ENCODE measurements at regions not wholly inside any gene's neighbourhood (a gene's known extent, or its start where the extent isn't known, plus 50 kb on each side); places are given as distances from the start of the nearest gene placed in this dataset.

DNA sequence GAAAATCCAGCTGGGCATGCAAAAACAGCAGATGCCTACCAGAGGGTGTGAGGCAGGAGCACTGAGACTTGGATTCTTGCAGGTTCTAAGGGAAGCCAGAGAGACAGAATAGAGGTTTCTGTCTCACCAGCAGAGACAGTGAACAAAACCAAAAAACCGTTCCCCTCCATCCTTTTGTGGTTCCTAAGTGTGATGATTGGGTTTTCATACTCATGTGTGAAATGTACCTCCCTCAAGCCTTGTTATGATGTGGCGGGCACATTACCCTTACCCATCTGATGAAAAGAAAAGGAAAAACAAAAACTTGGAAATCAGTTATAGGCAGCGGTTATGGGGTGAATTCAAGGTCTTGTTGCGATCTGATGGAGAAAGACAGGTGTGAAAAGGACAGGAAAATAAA, 172.6 kb upstream of the CDH13 start:
- no peak for TF ChIP-seq NFIC (IDR thresholded peaks at IDR 0.05)
- TF ChIP-seq, protein P1, sequence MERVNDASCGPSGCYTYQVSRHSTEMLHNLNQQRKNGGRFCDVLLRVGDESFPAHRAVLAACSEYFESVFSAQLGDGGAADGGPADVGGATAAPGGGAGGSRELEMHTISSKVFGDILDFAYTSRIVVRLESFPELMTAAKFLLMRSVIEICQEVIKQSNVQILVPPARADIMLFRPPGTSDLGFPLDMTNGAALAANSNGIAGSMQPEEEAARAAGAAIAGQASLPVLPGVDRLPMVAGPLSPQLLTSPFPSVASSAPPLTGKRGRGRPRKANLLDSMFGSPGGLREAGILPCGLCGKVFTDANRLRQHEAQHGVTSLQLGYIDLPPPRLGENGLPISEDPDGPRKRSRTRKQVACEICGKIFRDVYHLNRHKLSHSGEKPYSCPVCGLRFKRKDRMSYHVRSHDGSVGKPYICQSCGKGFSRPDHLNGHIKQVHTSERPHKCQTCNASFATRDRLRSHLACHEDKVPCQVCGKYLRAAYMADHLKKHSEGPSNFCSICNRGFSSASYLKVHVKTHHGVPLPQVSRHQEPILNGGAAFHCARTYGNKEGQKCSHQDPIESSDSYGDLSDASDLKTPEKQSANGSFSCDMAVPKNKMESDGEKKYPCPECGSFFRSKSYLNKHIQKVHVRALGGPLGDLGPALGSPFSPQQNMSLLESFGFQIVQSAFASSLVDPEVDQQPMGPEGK (CRISPR knock-in tag; IDR thresholded peaks at IDR 0.05; ENCODE audit: borderline replicate concordance), result no peak
- TF ChIP-seq, protein P2, sequence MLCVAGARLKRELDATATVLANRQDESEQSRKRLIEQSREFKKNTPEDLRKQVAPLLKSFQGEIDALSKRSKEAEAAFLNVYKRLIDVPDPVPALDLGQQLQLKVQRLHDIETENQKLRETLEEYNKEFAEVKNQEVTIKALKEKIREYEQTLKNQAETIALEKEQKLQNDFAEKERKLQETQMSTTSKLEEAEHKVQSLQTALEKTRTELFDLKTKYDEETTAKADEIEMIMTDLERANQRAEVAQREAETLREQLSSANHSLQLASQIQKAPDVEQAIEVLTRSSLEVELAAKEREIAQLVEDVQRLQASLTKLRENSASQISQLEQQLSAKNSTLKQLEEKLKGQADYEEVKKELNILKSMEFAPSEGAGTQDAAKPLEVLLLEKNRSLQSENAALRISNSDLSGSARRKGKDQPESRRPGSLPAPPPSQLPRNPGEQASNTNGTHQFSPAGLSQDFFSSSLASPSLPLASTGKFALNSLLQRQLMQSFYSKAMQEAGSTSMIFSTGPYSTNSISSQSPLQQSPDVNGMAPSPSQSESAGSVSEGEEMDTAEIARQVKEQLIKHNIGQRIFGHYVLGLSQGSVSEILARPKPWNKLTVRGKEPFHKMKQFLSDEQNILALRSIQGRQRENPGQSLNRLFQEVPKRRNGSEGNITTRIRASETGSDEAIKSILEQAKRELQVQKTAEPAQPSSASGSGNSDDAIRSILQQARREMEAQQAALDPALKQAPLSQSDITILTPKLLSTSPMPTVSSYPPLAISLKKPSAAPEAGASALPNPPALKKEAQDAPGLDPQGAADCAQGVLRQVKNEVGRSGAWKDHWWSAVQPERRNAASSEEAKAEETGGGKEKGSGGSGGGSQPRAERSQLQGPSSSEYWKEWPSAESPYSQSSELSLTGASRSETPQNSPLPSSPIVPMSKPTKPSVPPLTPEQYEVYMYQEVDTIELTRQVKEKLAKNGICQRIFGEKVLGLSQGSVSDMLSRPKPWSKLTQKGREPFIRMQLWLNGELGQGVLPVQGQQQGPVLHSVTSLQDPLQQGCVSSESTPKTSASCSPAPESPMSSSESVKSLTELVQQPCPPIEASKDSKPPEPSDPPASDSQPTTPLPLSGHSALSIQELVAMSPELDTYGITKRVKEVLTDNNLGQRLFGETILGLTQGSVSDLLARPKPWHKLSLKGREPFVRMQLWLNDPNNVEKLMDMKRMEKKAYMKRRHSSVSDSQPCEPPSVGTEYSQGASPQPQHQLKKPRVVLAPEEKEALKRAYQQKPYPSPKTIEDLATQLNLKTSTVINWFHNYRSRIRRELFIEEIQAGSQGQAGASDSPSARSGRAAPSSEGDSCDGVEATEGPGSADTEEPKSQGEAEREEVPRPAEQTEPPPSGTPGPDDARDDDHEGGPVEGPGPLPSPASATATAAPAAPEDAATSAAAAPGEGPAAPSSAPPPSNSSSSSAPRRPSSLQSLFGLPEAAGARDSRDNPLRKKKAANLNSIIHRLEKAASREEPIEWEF (CRISPR knock-in tag; IDR thresholded peaks at IDR 0.05), result no peak

Measured in K562 (cell line).